Right renal cortex interstitium (tissue), 3 donors: ENCODE measurements at regions not wholly inside any gene's neighbourhood (a gene's known extent, or its start where the extent isn't known, plus 50 kb on each side); places are given as distances from the start of the nearest gene placed in this dataset.
"Not testable (repeated sequence)": the region's sequence is repeated elsewhere in the genome, so short reads cannot be mapped to it uniquely, and the experiment has no call there.

Experiments
- DNase-seq, 3 donors: peaks; one replicate each; pipeline ENCODE4 v3.0.0-alpha.2; 2013; ENCODE audit warnings: low read depth in 3 of 3, low spot score in 2 of 3

GRCh38 chr10:10714327-10714726 lies 303.3 kb upstream of the CELF2 start:
- no peak for DNase-seq

GRCh38 chr10:10716972-10717371 lies 300.7 kb upstream of the CELF2 start:
- no peak for DNase-seq

GRCh38 chr10:10722422-10722821 lies 295.2 kb upstream of the CELF2 start:
- DNase-seq = no peak

- no peak for DNase-seq
Measured at GRCh38 chr10:10725196-10725595, 292.5 kb upstream of the CELF2 start.

GRCh38 chr10:10726101-10726500 lies 291.6 kb upstream of the CELF2 start:
- no peak for DNase-seq

GRCh38 chr10:10727411-10727810 lies 290.3 kb upstream of the CELF2 start:
- DNase-seq = not testable (repeated sequence)

GRCh38 chr10:10727812-10728211 lies 289.9 kb upstream of the CELF2 start:
- no peak for DNase-seq

GRCh38 chr10:10730471-10731043 lies 287.1 kb upstream of the CELF2 start:
- DNase-seq = no peak

GRCh38 chr10:10731366-10731765 lies 286.3 kb upstream of the CELF2 start:
- DNase-seq = no peak

GRCh38 chr10:10734356-10735064 lies 283.2 kb upstream of the CELF2 start:
- DNase-seq = no peak

- DNase-seq = no peak
Measured at GRCh38 chr10:10745291-10745690, 272.4 kb upstream of the CELF2 start.

GRCh38 chr10:10755490-10755889 lies 262.2 kb upstream of the CELF2 start:
- DNase-seq = no peak

- no peak for DNase-seq
Measured at GRCh38 chr10:10758306-10758705, 259.4 kb upstream of the CELF2 start.

GRCh38 chr10:10759806-10760205 lies 257.9 kb upstream of the CELF2 start:
- not testable (repeated sequence) for DNase-seq

GRCh38 chr10:10765017-10765416 lies 252.7 kb upstream of the CELF2 start:
- no peak for DNase-seq

- DNase-seq = no peak
Measured at GRCh38 chr10:10772411-10772810, 245.3 kb upstream of the CELF2 start.

- no peak for DNase-seq
Measured at GRCh38 chr10:10772874-10773508, 244.7 kb upstream of the CELF2 start.

GRCh38 chr10:10774416-10774815 lies 243.3 kb upstream of the CELF2 start:
- DNase-seq = no peak

- DNase-seq = no peak
Measured at GRCh38 chr10:10776363-10776762, 241.3 kb upstream of the CELF2 start.

- no peak for DNase-seq
Measured at GRCh38 chr10:10777279-10777678, 240.4 kb upstream of the CELF2 start.

GRCh38 chr10:10777723-10778122 lies 239.9 kb upstream of the CELF2 start:
- no peak for DNase-seq

- DNase-seq = no peak
Measured at GRCh38 chr10:10778959-10779358, 238.7 kb upstream of the CELF2 start.
